ENCODE measurements at regions not wholly inside any gene's neighbourhood (a gene's known extent, or its start where the extent isn't known, plus 50 kb on each side); places are given as distances from the start of the nearest gene placed in this dataset.
"Not testable (repeated sequence)": the region's sequence is repeated elsewhere in the genome, so short reads cannot be mapped to it uniquely, and the experiment has no call there.

DNA sequence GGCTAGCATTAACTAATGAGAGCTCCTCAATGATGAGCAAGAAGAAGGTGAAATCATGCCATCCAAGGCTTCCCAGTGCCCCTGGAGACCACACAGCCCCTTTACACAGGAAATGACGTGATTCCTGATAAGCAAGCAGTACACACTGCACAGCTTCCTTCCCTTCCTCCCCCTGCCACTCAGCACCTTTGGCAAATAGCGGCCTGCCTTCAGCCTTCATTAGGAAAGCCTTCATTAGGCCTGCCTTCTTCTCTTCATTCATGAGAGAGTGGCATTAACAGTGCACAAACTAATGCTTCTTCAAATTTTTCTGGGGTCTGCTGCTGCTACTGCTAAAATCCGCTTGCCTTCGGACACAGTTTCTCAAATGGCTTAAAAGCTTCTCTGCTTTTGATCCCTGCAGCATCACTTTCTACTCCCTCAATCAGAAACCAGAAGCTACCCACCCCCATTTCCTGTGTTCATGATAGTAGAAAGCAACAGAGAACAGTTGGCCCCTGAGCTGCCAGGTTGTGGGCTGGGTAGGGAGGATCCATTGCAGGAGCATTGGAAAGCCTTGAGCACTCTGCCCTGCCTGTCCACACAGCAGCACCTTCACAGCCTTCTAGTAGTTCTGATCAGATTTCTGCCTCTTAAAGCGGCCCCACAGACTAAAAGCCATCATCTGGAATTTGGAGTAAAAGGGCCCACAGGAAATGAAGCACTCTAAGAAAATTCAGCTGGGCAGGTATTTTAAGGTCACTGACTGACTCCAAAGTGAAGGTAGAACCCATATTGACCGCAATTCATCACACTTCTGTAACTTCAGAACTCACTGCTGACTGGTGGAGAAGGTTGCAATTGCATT is 103.8 kb upstream of the ETV6 start:
- Mint-ChIP-seq H3K27ac (peak overlapping the region; percentile 94), H3K4me3 (peak overlapping the region; percentile 67), H3K9me3 (no peaks in the 10 kb centered on the region), H3K4me1 (ENCODE audit: low read depth) (peaks cover 33% of the 10 kb centered on the region), H3K36me3 (ENCODE audit: low read depth) (no peaks in the 10 kb centered on the region), H3K27me3 (ENCODE audit: low read depth) (peaks cover 9% of the 10 kb centered on the region)
- DNase-seq (ENCODE audit: low spot score) = peak; percentile 49

- H3K27me3 Mint-ChIP-seq (ENCODE audit: low read depth); DNase-seq (ENCODE audit: low spot score); H3K9me3 Mint-ChIP-seq; H3K36me3 Mint-ChIP-seq (ENCODE audit: low read depth); H3K4me3 Mint-ChIP-seq: not testable (repeated sequence)
- H3K4me1 Mint-ChIP-seq (ENCODE audit: low read depth) = peaks cover 31% of the 10 kb centered on the region
- peak overlapping the region; percentile 94 for H3K27ac Mint-ChIP-seq
Measured at GRCh38 chr12:11546582-11547270, 102.7 kb upstream of the ETV6 start.

DNA sequence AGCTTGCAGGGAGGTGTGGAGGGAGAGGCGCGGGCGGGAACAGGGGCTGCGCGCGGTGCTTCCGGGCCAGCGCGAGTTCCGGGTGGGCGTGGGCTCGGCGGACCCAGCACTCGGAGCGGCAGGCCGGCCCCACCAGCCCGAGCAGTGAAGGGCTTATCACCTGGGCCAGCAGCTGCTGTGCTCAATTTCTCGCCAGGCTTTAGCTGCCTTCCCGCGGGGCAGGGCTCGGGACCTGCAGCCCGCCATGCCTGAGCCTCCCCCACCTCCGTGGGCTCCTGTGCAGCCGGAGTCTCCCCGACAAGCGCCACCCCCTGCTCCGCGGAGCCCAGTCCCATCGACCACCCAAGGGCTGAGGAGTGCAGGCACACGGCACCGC is 102.2 kb upstream of the ETV6 start:
- not testable (repeated sequence) for DNase-seq (ENCODE audit: low spot score); H3K27ac Mint-ChIP-seq
- peaks cover 12% of the 10 kb centered on the region for H3K27me3 Mint-ChIP-seq (ENCODE audit: low read depth)

DNA sequence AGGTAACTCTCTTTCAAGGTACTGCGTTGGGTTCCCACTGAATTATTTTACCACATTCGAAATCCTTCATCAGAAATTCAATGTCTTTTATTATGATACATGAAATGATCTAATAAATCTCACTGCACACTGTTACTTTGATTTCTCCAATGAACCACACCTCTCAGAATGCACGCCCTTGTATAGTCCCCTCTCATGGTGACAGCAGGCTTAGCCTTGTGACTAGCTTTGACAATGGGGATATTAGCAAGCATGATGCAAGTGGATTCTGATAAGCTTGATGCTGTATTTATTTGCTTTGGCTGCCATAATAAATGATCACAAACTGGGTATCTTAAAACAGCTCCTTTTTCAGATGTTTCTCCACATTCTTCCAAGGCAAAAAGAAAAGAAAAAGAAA is 100.4 kb upstream of the ETV6 start:
- Mint-ChIP-seq H3K27ac (no peak overlapping the region), H3K4me3 (no peak overlapping the region)

More for the DNA sequence above, 102.2 kb upstream of the ETV6 start:
- not testable (repeated sequence) for H3K9me3 Mint-ChIP-seq; H3K4me3 Mint-ChIP-seq; H3K36me3 Mint-ChIP-seq (ENCODE audit: low read depth)
- H3K4me1 Mint-ChIP-seq (ENCODE audit: low read depth) = peaks cover 31% of the 10 kb centered on the region

GRCh38 chr12:11553871-11554533 is 95.5 kb upstream of the ETV6 start:
- peak overlapping the region; percentile 54 for H3K4me3 Mint-ChIP-seq
- DNase-seq (ENCODE audit: low spot score) = peak; percentile 45
- no peaks in the 10 kb centered on the region for H3K9me3 Mint-ChIP-seq
- H3K4me1 Mint-ChIP-seq (ENCODE audit: low read depth) = peaks cover 23% of the 10 kb centered on the region
- no peaks in the 10 kb centered on the region for H3K36me3 Mint-ChIP-seq (ENCODE audit: low read depth)
- H3K27ac Mint-ChIP-seq = no peak overlapping the region
- peaks cover 56% of the 10 kb centered on the region for H3K27me3 Mint-ChIP-seq (ENCODE audit: low read depth)

More for the DNA sequence above, 100.4 kb upstream of the ETV6 start:
- DNase-seq (ENCODE audit: low spot score) = no peak
- no peaks in the 10 kb centered on the region for H3K9me3 Mint-ChIP-seq
- H3K4me1 Mint-ChIP-seq (ENCODE audit: low read depth) = peaks cover 31% of the 10 kb centered on the region
- H3K36me3 Mint-ChIP-seq (ENCODE audit: low read depth) = no peaks in the 10 kb centered on the region
- H3K27me3 Mint-ChIP-seq (ENCODE audit: low read depth) = peaks cover 25% of the 10 kb centered on the region

DNA sequence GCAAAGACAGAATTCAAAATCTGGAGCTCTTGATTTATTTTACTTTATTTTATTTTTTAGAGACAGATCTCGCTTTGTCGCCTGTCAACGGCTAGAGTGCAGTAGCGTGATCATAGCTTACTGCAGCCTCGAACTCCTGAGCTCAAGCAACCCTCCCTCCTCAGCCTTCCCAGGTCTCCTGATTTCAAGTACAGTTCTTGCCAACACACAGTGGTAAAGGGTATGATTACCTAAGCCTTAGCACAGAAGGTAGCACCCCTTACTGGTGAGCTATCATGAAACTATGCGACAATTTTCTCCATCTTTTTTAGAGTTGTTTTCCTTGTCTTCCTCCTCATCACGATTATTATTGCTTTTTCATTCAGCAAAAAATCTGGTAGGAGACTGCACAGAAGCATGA is 94.3 kb upstream of the ETV6 start:
- H3K27me3 Mint-ChIP-seq (ENCODE audit: low read depth) = peaks cover 63% of the 10 kb centered on the region
- H3K27ac Mint-ChIP-seq = no peak overlapping the region
- H3K36me3 Mint-ChIP-seq (ENCODE audit: low read depth) = no peaks in the 10 kb centered on the region
- no peaks in the 10 kb centered on the region for H3K9me3 Mint-ChIP-seq
- peaks cover 24% of the 10 kb centered on the region for H3K4me1 Mint-ChIP-seq (ENCODE audit: low read depth)
- no peak for DNase-seq (ENCODE audit: low spot score)
- peak overlapping the region; percentile 84 for H3K4me3 Mint-ChIP-seq

- Mint-ChIP-seq H3K9me3 (no peaks in the 10 kb centered on the region), H3K4me3 (peak overlapping the region; percentile 84), H3K36me3 (ENCODE audit: low read depth) (no peaks in the 10 kb centered on the region), H3K27me3 (ENCODE audit: low read depth) (peaks cover 63% of the 10 kb centered on the region), H3K27ac (peak overlapping the region; percentile 65), H3K4me1 (ENCODE audit: low read depth) (peaks cover 24% of the 10 kb centered on the region)
- DNase-seq (ENCODE audit: low spot score) = peak; percentile 62
Measured at GRCh38 chr12:11555743-11556625, 93.5 kb upstream of the ETV6 start.

DNA sequence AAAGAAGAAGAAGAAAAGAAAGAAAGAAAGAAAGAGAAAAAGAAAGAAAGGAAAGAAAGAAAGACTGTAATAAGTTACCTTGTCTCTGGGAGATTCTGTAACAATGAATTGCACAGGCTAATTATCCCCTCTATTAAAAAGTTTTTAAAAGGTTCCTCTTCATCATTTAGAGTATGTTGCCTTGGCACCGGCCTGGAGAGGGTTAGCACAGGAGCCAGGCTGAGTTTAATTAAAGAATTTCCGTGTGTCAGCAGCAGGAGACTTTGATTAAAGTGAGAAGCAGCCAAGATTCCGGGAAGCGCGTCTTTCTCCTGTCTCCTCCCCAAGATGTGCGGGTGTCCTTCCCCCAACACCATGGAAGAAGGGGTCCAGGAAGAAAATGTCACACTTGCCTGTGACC is 92.8 kb upstream of the ETV6 start:
- Mint-ChIP-seq H3K27me3 (ENCODE audit: low read depth) (peaks cover 66% of the 10 kb centered on the region), H3K9me3 (no peaks in the 10 kb centered on the region), H3K4me3 (no peak overlapping the region)

DNA sequence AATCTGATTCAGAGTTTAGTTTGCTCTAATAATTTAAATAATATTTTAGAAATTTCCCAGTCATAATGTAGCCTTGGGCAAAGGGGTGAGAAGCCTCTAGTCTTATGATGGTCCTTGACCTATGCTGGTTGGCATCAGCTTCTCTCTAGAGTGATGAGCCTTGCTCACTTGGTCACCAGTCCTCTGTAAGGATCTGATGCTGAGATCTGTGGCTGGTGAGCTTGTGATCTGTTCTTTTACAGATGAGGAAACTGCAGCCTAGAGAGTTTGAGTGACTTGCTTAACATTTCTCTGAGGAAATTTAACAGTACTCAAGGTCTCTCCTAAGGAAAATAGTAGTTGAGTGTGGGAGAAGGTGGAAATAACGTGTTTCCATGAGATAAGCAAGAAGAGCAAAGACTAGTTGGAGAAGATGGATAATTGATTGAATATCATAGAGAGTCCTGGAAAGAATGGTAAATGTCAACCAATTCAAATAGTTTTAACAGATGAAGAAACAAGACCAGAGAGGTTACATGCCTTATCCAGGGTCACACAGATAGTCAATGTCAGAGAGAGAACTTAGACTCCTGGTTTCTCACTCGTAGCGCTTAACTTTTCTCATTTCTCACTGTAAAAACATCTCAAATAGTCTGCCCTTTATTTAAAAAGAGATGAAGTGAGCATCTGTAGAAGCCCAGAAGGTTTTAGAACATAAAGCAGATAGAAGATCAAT is 89.7 kb upstream of the ETV6 start:
- Mint-ChIP-seq H3K4me3 (no peak overlapping the region), H3K27me3 (ENCODE audit: low read depth) (peaks cover 56% of the 10 kb centered on the region), H3K9me3 (no peaks in the 10 kb centered on the region), H3K4me1 (ENCODE audit: low read depth) (peaks cover 17% of the 10 kb centered on the region), H3K27ac (no peak overlapping the region), H3K36me3 (ENCODE audit: low read depth) (no peaks in the 10 kb centered on the region)
- no peak for DNase-seq (ENCODE audit: low spot score)

More for the DNA sequence above, 92.8 kb upstream of the ETV6 start:
- no peaks in the 10 kb centered on the region for H3K36me3 Mint-ChIP-seq (ENCODE audit: low read depth)
- DNase-seq (ENCODE audit: low spot score) = no peak
- H3K27ac Mint-ChIP-seq = no peak overlapping the region
- peaks cover 24% of the 10 kb centered on the region for H3K4me1 Mint-ChIP-seq (ENCODE audit: low read depth)

DNA sequence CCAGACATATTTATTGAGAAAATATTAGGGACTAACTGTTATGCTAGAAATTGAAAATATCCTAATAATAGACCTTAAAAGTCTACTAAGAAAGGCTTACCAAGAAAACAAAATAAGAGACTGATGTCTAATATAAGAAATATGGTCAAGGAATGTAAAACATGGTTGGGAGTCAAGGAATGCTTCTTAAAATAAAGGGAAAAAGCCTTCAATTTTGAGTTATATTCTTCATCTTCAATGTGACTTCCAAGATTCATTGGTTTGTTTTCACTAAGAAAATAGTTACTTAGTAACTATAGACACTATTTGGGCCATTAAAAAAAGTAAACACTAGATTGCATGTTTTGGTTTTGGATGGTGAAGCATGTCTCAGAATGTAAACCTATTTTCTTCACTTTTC is 88.1 kb upstream of the ETV6 start:
- no peak for DNase-seq (ENCODE audit: low spot score)
- no peak overlapping the region for H3K27ac Mint-ChIP-seq

DNA sequence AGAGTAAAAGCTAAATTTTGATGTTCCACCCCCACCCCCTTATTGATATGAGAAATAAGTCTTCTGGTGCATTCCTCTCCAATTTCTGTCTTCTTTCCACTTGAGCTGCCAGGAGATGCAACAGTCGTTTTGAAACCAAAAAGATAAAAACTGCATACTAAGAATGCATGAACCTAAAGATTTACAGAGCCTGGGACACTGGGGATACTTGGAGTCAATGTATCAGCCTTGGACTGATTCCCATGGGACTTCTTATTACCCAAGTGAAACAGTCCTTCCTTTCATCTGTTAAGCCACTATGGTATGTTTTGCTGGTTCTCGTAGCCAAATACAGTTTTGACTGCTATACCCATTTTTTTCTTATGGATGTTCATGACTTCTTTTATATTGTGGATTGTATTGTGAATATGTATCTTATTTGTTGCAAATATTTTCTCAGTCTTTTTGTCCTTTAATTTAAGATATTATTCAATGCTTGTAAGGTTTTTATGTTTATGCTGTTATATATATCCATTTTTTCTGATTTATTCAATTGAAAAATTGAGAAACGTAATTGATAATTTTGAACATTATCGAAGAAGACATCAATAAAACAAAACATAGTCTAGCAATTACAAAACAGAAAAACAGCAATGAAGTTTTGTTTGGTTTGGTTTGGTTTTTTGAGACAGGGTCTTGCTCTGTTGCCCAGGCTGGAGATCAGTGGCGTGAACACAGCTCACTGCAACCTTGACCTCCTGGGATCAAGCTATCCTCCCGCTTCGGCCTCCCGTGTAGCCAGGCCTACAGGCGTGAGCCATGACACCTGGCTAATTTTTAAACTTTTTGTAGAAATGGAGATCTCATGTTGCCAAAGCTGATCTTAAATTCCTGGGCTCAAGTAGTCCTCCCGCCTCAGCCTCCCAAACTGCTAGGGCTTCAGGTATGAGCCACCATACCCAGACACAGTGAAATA is 85.4 kb upstream of the ETV6 start:
- Mint-ChIP-seq H3K27ac (no peak overlapping the region), H3K9me3 (no peaks in the 10 kb centered on the region)
- DNase-seq (ENCODE audit: low spot score) = no peak

More for the DNA sequence above, 88.1 kb upstream of the ETV6 start:
- Mint-ChIP-seq H3K4me1 (ENCODE audit: low read depth) (peaks cover 4% of the 10 kb centered on the region), H3K36me3 (ENCODE audit: low read depth) (no peaks in the 10 kb centered on the region), H3K4me3 (no peak overlapping the region), H3K9me3 (no peaks in the 10 kb centered on the region), H3K27me3 (ENCODE audit: low read depth) (peaks cover 43% of the 10 kb centered on the region)

GRCh38 chr12:11564984-11565651 is 84.4 kb upstream of the ETV6 start:
- no peaks in the 10 kb centered on the region for H3K4me1 Mint-ChIP-seq (ENCODE audit: low read depth)
- H3K27me3 Mint-ChIP-seq (ENCODE audit: low read depth) = peaks cover 24% of the 10 kb centered on the region
- H3K27ac Mint-ChIP-seq = no peak overlapping the region
- H3K4me3 Mint-ChIP-seq = no peak overlapping the region
- DNase-seq (ENCODE audit: low spot score) = no peak
- no peaks in the 10 kb centered on the region for H3K9me3 Mint-ChIP-seq
- no peaks in the 10 kb centered on the region for H3K36me3 Mint-ChIP-seq (ENCODE audit: low read depth)

More for the DNA sequence above, 85.4 kb upstream of the ETV6 start:
- peaks cover 30% of the 10 kb centered on the region for H3K27me3 Mint-ChIP-seq (ENCODE audit: low read depth)
- no peaks in the 10 kb centered on the region for H3K36me3 Mint-ChIP-seq (ENCODE audit: low read depth)
- no peak overlapping the region for H3K4me3 Mint-ChIP-seq
- H3K4me1 Mint-ChIP-seq (ENCODE audit: low read depth) = peaks cover under 1% of the 10 kb centered on the region

Data from T-helper 2 cell treated with Interferon-gamma antibody and Interleukin-4, amounts not matched to agents 5 μg/mL and 100 μg/mL, for 36 hours (primary cell).